Central memory CD4-positive, alpha-beta T cell (primary cell): ENCODE measurements at regions not wholly inside any gene's neighbourhood (a gene's known extent, or its start where the extent isn't known, plus 50 kb on each side); places are given as distances from the start of the nearest gene placed in this dataset.
"Not testable (repeated sequence)": the region's sequence is repeated elsewhere in the genome, so short reads cannot be mapped to it uniquely, and the experiment has no call there.

Experiments
- DNase-seq: peaks from one replicate; pipeline ENCODE4 v3.0.0; 2022

DNA sequence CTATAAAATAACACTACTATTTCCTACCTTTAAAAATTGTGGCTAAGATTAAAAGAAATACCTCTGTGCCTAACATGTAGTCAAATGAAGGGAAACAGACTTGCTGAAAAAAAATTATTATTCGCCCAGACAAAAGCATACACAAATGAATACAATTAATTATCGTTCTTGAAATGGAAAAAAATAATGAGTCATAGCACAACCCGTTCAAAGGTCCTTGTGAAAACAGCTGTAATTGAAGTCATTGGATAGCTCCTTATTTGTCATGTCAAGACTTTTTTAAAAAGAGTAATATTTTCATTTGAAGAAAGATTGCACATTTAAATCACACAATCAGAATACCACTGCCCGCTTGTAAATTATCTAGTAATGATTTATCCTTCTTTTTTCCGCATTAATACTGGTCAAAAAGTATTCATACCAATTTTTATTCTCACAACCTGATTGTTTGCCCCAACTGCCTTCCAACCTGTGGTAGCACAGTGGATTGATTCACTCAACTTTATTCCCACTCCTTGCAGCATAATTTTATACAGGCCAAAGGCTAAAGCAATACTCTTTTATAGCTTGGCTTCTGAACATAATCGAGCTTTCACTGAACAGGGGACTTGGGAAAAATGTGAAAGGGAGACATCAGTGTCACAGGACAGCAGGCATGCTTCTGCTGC is 655.2 kb upstream of the MAP3K7 start:
- no peak for DNase-seq

DNA sequence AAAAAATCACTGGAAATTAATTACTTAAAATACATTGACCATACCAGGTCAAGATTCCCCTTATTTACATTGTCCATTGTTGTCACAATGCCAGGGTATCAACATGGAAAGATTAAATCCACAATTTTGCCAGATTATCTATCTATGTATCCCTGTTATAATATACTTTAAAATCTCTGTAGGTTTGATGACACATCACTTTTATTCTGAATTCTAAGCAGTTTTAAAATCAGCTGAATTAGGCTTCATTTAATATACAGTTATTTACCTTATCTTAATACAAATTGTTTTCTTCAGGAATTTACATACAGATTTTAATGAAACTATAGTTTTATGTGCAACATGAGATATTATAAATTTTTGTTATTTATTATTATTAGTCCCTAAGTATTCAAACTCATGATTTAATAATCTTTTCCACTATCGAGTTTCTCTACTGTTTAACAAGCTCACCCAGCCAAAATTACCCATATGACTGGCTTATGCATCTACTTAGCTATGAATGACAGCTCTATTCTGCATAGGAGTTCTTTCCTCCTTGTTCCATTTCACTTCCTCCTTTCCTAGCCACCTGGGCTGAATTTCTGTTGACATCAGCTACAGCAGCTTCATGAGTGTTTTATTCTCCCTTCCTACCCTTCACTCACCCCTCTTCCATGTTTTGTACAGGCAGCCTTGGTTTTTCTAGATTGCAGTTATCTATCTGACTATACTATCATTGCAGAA is 654.2 kb upstream of the MAP3K7 start:
- no peak for DNase-seq

DNA sequence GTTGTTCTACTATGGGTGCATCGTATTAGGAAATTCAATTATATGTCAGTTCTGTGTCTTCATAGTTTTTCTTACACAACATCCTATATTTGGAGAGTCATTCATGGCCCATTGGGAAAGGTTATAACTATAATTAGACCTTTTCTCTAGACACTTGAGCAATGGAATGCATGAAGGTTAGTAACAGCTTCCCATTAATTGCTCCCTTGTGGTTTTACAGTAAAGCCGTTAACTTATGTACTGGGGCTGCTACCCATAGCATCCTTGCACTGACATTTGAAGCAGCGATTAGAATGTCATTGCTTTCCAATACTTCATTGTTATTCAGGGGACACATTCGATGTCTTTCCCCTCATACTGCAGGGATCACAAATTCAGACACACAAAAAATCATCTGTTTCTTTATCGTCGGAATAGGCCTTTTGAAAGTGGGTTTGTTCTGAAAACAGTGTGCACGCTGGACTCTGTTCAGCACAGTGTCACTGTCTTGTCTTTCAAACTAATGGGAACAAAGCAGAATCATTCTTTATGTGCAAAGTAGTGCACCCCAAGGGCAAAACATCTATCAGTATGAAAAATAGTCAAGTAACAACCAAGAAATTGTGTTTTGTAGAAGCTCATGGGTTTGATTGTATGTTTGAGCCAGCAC is 634.3 kb upstream of the MAP3K7 start:
- no peak for DNase-seq

DNA sequence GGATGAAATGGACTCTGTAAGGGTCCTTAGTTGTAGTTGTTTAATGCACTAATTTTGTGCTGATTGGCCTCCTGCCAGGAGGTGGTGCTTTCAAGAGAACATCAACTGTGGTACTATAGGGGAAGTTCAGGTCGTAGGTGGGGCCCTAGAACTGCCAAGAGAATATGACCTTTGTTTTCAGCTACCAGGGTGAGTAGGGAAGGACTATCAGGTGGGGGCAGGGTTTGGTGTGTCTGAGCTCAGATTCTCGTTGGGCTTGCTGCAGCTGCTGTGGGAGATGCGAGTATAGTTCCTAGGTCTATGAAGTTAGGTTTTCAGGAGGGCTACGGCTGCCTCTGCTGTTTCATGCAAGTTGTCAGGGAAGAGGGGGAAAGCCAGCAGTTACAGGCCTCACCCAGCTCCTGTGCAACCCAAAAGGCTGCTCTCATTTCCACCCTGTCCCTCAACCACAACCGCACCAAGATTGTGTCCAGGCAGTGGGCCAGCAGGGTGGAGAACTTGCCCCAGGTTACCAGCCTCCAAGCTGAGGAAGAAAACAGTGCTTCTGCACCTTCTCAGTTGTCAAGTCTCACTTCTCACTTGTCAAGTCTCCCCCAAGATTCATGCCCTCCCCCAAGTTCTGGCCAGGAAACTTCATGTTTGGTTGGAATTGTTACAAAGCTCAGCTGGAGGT is 626.5 kb upstream of the MAP3K7 start:
- no peak for DNase-seq

DNA sequence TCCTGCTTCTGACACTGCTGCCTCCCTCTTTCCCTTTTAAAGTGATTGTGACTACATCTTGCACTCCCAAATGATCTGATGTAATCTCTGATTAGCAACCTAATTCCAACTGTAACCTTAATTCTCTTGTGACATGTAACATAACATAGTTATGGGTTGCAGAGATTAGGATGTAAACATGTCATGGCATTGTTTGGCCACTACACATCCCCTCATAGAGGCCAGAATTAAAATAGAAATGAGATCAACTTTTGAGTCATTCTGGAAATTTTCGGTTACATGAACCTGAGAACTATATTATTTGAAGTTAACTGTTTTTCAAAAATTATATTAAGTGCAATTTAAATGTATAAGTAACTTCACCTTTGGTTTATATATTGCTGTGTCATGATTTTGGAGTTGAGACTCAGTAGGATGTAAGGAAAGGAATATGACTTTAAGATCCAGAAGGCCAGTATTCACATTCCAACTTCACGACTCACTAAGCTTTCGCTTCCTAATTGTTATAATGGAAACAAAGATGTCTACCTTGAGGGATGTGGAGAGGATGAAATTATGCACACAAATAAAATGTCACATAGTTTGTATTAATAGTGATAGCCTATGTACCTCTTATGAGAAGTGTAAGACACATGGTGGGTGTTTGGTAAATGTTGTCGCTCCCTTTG is 611.9 kb upstream of the MAP3K7 start:
- DNase-seq, result no peak

DNA sequence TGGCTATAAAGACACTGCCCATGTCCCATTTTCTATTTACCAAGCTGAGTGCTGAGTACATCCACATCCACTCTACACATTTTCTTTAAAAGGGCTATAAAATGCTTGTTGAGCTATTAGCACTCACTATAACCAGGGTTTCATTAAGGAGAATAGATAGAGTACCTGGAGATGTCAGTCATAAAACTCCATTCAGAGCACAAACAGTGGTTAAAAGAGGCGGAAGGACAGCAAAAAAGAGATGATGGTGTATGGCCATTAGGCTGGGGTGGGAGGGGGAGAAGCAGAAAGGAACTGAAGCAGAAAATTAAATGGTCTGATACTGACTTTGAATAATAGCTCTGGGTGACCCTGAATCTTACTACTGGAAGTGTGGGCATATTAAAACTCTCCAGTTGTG is 609.9 kb upstream of the MAP3K7 start:
- no peak for DNase-seq

DNA sequence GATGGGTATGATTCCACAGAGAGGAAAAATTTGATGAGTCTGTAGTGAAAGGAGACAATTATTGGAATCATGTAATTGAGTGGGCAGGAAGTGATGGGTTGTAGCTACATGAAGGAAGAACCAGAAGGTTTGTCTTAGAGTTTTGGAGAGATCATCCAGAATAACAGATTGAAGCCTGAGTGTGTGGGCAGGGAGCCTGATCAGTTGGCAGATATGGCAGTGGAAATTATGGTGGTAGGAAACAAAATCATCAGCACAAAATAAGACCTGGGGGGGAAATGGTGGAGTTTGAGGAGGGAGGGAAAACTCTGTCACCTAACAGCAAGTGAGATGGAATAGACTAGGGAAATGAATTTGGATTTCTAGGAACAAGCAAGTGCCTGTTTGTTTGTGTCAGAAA is 606.6 kb upstream of the MAP3K7 start:
- DNase-seq, result no peak

DNA sequence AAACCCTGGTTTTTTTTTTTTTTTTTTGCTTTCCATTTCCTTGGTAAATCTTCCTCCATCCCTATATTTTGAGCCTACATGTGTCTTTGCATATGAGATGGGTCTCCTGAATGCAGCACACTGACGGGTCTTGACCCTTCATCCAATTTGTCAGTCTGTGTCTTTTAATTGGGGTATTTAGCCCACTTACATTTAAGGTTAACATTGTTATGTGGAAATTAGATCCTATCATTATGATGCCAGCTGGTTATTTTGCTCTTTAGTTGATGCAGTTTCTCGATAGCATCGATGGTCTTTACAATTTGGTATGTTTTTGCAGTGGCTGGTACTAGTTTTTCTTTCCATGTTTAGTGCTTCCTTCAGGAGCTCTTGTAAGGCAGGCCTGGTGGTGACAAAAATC is 603.2 kb upstream of the MAP3K7 start:
- DNase-seq, result not testable (repeated sequence)

DNA sequence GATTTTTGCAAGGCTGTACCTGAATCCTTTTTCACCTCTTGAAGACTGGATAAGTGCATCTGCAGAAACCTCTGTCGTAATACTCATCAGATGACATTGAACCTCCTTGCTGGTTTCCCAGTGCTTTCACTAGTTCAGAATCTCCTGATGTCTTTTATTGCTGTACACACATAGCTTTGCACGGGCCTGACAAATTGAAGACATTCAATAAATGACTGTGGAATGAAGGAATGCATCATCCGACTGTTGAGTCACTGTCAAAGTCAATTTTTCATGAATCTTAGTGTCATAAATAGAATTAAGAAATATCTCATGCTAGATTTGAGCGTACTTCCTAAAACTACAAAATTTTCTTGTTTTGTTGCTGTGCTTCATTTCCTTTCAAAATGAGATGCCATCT is 598.2 kb upstream of the MAP3K7 start:
- DNase-seq, result no peak

DNA sequence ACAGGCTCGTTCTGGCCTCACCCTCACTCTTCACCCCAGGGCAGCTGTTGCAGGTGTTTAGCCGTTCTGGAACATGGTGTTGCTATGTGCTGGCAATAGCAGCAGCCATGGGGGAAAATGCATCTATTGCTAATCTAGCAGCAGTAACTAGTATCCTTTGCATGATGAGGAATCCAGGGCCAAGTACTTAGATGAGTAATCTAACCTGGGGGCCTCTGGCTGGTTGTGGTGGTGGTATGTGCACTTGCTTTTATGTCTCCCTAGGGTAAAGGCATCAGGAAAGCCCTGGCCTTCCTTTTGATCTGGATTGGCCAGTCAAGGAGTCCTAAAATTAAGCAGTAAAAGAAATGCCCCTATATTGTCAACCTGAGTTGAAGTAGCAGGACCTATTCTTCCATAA is 594.5 kb upstream of the MAP3K7 start:
- no peak for DNase-seq

DNA sequence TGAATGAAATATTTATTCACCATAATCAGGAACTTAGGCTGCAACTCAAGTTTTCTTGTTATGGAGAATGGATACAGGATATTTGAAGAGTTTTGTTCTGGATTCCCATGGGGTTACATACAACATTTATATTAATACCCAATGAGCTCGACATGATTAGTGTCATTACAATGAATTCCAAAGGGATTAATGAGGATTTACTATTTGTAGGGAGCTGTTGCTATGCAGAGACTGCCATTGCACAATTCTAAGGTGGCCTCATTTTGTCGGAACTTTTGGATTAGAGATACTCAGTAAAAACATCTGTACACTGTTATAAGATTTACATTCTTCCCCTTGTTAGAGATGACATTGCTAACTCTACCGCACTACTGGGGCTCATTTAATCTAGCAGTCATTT is 586.8 kb upstream of the MAP3K7 start:
- DNase-seq, result no peak

DNA sequence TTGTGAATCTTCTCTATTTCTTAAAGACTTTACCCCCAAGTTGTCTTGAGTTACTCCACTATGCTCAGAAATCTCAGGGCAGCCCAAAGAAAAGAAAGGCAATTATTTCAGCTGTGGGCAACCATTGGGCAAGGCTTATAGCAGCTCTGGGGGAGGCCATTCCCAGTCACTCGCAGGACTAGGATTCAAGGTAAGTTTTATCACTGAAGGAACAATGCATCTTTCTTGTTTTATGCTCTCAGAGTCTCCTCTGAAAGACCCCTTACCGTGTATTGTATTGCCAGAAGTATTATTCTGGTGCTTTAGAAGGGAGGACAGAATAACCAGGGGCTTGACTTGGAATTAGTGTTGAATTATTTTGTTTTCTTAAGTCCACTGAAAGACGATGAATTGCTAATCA is 586.3 kb upstream of the MAP3K7 start:
- no peak for DNase-seq

DNA sequence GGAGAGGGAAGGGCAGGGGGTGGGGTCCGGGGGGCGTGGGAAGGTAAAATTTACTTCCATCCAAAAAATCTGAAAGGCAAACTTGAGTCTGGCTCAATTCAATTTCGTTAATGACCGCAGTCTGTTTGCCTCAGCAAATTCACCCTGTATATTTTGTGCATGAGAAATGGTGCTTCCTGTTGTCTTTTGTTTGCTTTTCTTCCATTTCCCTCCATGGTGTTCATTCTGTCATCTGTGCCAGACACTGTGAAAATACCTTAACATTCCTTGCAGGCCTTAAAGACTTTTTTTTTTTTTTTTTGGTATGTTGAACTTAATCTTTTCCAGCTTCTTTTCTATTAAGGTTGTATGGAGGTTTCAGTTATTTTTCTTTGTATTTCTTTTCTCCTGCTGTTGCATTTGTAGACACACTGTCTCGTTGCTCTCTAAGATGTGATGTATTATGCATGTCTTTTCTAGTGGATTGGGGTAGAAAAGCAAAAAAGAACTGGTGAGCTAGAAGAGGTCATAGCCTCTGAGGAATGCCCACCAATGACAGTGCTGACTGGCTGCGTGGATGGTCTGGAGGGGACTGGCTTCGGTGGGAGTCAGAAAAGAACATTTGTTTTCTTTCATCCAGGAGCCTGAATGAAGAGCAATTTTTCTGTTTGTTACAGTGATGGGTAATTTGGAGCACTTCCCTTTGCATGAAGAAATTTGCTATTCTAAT is 585.0 kb upstream of the MAP3K7 start:
- no peak for DNase-seq

DNA sequence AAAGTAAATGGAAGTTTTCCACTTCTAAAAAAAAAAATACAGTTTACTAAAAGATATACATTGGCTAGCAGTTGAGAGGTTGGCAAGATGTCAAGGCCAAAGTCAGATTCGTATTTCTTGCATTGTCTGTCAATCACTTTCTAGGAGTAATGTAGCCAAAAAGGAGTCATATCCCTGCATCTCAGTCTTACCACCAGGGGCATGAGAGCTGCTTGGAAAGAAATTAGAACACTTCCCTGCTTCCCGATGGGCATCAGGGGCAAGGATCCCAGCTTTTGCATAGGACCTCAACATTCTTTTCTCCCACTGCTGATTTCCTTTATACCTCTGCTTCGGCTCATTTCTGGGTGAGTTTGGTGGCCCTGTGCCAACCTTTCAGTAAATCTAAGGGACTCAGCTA is 581.0 kb upstream of the MAP3K7 start:
- no peak for DNase-seq

DNA sequence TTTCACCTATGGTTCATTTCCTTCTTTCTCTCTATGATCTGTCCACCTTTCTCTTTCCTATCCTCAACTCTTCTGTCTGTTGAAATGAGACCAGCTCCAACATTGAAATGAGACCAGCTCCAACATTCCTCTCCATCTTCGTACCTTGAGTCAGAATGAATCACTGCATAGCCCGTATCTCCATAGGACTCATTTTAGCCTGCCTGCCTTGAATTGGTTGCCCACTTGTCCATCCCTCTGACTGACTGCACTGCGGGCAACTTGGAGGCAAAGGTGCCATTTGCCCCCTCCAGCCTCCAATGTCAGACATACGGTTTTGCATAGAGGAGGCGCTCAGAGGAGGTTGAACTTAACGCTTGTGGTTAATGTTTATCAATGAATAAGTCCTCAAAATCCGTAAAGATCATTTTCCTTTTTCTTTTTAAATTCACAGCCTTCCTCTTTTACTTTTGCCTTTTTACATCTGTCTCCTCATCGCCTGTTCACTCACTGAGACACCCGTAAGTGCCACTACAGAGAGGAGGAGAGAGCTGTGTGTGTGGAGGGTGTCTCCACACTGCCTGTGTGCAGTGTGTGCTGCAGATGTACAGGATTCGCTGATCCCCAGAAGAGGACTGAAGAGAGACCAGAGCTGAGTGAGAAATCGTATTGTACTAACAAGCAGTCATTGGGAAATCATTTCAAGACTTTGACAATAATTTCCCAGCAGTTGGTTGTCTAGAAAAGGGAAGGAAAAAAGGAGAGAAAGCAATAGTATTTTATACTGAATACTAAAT is 579.6 kb upstream of the MAP3K7 start:
- no peak for DNase-seq

DNA sequence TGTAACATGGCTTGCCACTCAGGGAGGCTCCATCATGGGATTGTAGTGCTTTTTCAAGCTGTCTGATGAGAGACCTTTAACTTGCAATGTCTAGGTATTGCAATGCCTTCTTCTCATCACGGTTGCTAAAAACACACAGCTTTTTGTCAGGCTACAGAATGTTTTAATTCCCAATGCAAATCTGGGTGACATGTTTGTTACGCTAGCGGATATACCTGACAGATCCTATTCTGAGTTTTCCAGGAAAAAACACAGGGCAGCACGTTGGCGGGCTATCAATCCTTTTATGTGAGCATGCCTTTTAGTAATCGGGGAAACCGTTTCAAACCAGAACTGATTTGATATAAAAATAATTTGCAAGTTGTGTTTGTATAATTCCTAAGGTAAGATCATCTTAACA is 577.2 kb upstream of the MAP3K7 start:
- DNase-seq, result no peak

DNA sequence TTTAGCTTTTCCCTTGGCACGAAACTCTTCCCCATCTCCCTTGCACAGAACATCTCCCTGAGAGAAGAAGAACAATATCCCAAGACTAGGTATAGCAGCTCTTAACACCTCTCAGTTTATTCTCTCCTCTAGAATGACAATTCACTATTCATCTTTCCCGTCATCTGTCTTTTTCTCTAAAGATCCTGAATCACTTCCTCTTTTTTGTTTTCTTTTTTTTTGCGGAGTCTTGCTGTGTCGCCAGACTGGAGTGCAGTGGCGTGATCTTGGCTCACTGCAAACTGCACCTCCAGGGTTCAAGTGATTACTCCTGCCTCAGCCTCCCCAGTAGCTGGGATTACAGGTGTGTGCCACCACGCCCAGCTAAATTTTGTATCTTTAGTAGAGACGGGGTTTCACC is 574.4 kb upstream of the MAP3K7 start:
- no peak for DNase-seq

DNA sequence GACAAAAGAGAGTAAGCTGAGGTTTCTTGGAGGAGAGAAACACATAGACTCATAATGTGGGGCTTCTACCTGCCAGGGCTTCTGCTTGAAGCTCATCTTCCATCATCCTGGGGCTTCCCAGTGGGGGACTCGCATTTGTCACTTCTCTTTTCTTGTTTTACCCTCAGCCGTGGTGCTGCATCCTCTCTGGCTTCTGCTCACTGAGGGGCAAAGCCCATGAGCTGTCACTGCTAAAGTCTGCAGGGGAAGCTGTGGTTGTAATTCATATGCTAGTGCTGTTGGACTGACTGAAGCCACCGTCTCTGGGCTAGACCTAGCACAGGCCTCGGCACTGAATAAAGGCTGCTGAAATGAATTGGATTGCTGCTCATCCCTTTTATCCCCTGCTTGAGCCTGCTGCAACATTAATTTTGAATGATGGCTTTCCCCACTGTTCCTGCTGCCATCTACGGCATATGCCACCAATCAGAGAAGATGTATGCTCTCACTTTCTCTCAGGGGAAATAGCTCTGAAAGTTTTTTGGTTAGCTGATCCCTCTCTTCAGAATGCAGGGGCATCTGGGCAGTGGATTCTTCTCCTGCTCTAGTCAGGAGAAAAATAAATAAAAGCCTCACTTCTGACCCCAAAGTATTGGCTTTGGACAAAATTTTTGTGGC is 568.4 kb upstream of the MAP3K7 start:
- no peak for DNase-seq

DNA sequence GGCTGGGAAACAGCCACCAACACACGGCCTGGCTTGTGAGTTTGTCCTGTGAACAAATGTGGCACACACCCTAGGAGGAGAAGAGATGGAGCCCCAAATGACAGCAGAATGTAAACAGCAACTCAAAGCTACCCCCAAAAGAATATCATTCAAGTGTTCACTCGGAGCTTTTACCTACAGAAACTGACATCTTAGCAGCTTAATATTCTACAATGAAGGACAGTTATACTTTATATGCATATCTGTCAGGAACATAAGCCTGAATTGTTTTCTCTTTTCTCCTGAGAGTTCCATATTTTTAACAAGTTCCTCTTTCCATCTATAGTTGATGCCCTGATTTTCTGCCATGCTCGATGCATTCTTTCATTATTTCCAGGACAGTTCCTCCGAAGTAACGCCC is 566.0 kb upstream of the MAP3K7 start:
- no peak for DNase-seq

DNA sequence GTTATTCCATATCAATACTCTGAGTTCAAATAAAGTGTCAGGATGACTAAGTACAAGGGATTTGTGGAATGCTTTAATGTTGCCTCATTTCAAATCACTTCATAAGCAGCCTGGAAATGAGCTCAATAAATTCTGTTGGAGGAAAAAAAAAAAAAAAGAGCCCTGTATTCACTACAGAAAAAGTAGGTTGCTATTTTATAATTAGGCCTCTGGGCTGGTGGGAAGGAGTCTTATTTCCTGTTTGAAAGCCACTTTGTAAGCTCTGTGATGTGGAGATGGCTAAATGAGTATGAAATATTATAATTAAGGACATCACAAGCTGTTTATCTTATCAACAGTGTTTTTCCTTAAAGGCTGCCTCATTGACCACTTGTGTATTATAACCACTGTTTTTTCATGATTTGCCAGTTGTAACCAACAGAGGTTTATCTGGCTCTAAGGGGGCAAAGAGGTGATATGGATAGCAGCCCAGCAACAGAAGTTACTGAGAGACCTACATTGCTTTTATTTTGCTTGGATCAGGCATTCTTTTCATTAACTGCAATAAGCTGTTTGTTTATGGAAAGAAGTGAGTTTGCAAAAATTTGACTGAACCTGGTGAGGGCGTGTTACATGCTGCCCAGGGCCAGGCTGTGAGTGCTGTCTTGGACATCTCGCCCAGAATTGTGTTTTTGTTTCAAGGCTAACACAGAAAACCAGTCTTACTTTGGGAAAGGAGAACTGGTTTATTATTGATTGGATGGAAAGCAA is 563.3 kb upstream of the MAP3K7 start:
- no peak for DNase-seq
